ENCODE measurements at regions not wholly inside any gene's neighbourhood (a gene's known extent, or its start where the extent isn't known, plus 50 kb on each side); places are given as distances from the start of the nearest gene placed in this dataset.
"Not testable (repeated sequence)": the region's sequence is repeated elsewhere in the genome, so short reads cannot be mapped to it uniquely, and the experiment has no call there.

- POLR2A ChIA-PET: no interaction called here
- CTCF ChIA-PET: no interaction called here
- no peak for TF ChIP-seq CTCF (IDR thresholded peaks at IDR 0.05; ENCODE audit: control extremely low read depth, extremely low read depth, low read depth, missing control alignments)
- no peak for DNase-seq (ENCODE audit: extremely low spot score)
Observed at GRCh38 chr4:84147831-84148230, 351.3 kb downstream of the NKX6-1 start.

GRCh38 chr4:84146300-84146959 lies 352.7 kb downstream of the NKX6-1 start:
- ChIA-PET POLR2A (no interaction called here), CTCF (no interaction called here)
- no peak for DNase-seq (ENCODE audit: extremely low spot score)
- no peak for TF ChIP-seq CTCF (IDR thresholded peaks at IDR 0.05; ENCODE audit: control extremely low read depth, extremely low read depth, low read depth, missing control alignments)

GRCh38 chr4:84145176-84145575 lies 353.9 kb downstream of the NKX6-1 start:
- ChIA-PET POLR2A (no interaction called here), CTCF (no interaction called here)
- no peak for DNase-seq (ENCODE audit: extremely low spot score)
- TF ChIP-seq CTCF (IDR thresholded peaks at IDR 0.05; ENCODE audit: control extremely low read depth, extremely low read depth, low read depth, missing control alignments): no peak

GRCh38 chr4:84126911-84127310 lies 372.2 kb downstream of the NKX6-1 start:
- DNase-seq (ENCODE audit: extremely low spot score); CTCF ChIA-PET; POLR2A ChIA-PET: not testable (repeated sequence)

- CTCF ChIA-PET: no interaction called here
- POLR2A ChIA-PET: no interaction called here
- DNase-seq (ENCODE audit: extremely low spot score): no peak
- no peak for TF ChIP-seq CTCF (IDR thresholded peaks at IDR 0.05; ENCODE audit: control extremely low read depth, extremely low read depth, low read depth, missing control alignments)
Observed at GRCh38 chr4:84126061-84126787, 372.9 kb downstream of the NKX6-1 start.

- DNase-seq (ENCODE audit: extremely low spot score): no peak
- no peak for TF ChIP-seq CTCF (IDR thresholded peaks at IDR 0.05; ENCODE audit: control extremely low read depth, extremely low read depth, low read depth, missing control alignments)
- POLR2A ChIA-PET: no interaction called here
- CTCF ChIA-PET: no interaction called here
Observed at GRCh38 chr4:84110040-84110439, 389.1 kb downstream of the NKX6-1 start.

GRCh38 chr4:84101653-84102625 lies 397.2 kb downstream of the NKX6-1 start:
- CTCF ChIA-PET: interaction anchor here (1.2 kb wide), 1 partner anchor 16 kb away, joined by 3 read pairs; no protein-coding TSS in a partner anchor
- POLR2A ChIA-PET; DNase-seq (ENCODE audit: extremely low spot score): not testable (repeated sequence)
